Smooth muscle cell (in vitro differentiated cells): ENCODE measurements at regions not wholly inside any gene's neighbourhood (a gene's known extent, or its start where the extent isn't known, plus 50 kb on each side); places are given as distances from the start of the nearest gene placed in this dataset.

Experiments
- DNase-seq: peaks from one replicate; lab custom pipeline; 2025; ENCODE audit not compliant: unreplicated experiment; lab: John Stamatoyannopoulos, UW
- H2AFZ ChIP-seq: fragments of 200-600 bp; sonication (generic); 2 replicates; pipeline ENCODE4 v1.6.0; 2016; ENCODE audit warnings: antibody characterized with exemption, low read depth, mild to moderate bottlenecking
- H3F3A ChIP-seq: fragments of 200-600 bp; sonication (generic); 2 replicates; pipeline ENCODE4 v1.6.0; 2017; ENCODE audit warnings: antibody characterized with exemption, low read depth
- H3K27ac ChIP-seq: fragments of 200-600 bp; sonication (generic); 2 replicates; pipeline ENCODE4 v1.5.1; 2016; ENCODE audit warnings: low read depth, mild to moderate bottlenecking
- H3K27me3 ChIP-seq: fragments of 200-600 bp; sonication (generic); 2 replicates; pipeline ENCODE4 v1.6.1; 2016; ENCODE audit warnings: low read depth, mild to moderate bottlenecking
- H3K36me3 ChIP-seq: fragments of 200-600 bp; sonication (generic); 2 replicates; pipeline ENCODE4 v1.5.1; 2016; ENCODE audit warnings: low read depth
- H3K4me1 ChIP-seq: fragments of 200-600 bp; sonication (generic); 2 replicates; pipeline ENCODE4 v1.5.1; 2016; ENCODE audit warnings: low read depth
- H3K4me2 ChIP-seq: fragments of 200-600 bp; sonication (generic); 2 replicates; pipeline ENCODE4 v1.6.0; 2016; ENCODE audit warnings: mild to moderate bottlenecking
- H3K4me3 ChIP-seq: fragments of 200-600 bp; sonication (generic); 2 replicates; pipeline ENCODE4 v1.5.1; 2016; ENCODE audit warnings: mild to moderate bottlenecking
- H3K79me2 ChIP-seq: fragments of 200-600 bp; sonication (generic); 2 replicates; pipeline ENCODE4 v1.6.0; 2016; ENCODE audit warnings: low read depth, mild to moderate bottlenecking
- H3K9ac ChIP-seq: fragments of 200-600 bp; sonication (generic); 2 replicates; pipeline ENCODE4 v1.6.0; 2016; ENCODE audit warnings: low read depth
- H3K9me3 ChIP-seq: fragments of 200-600 bp; sonication (generic); replicated peaks from 2 replicates; pipeline ENCODE4 v1.5.1; 2016; ENCODE audit warnings: low read depth
- H4K20me1 ChIP-seq: fragments of 200-600 bp; sonication (generic); 2 replicates; pipeline ENCODE4 v1.6.0; 2016; ENCODE audit warnings: low read depth
- WGBS: methylation state at CpG from one replicate; pipeline ENCODE4 v1.1.7; 2016; ENCODE audit warnings: low lambda C conversion rate; 5-methylcytosine and 5-hydroxymethylcytosine counted together
- TF ChIP-seq, protein P1 (sequence below): fragments of 200-600 bp; sonication (generic); IDR thresholded peaks from 2 replicates; pipeline ENCODE4 v1.5.1; 2017; ENCODE audit warnings: borderline replicate concordance, mild to moderate bottlenecking, antibody characterized with exemption; ENCODE audit not compliant: insufficient read depth, poor library complexity, severe bottlenecking

DNA sequence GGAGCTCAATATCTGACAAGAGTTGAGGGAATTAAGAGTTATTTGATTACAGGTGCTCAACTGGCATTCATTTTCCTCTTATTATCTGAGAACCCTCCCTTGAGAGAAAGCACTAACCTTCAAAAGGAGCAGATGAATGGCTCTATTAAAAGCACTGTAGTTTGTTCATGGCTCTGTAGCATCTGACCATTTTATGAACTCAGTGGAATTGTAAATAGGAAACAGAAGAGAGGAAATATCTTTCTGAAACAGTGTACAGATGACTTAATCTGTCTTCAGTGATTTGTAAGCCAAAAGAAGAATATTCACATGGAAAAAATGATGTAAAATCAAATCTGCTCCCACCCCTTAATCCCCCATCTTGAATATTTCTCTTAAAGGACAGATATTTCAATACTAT lies 810.4 kb upstream of the GRAMD2B start:
- H3F3A ChIP-seq: no peaks in the 10 kb centered on the region
- H3K9me3 ChIP-seq: no peaks in the 10 kb centered on the region
- H3K4me3 ChIP-seq: no peak overlapping the region
- DNase-seq: no peak
- no peak overlapping the region for H2AFZ ChIP-seq
- H3K36me3 ChIP-seq: no peaks in the 10 kb centered on the region
- no peaks in the 10 kb centered on the region for H3K27me3 ChIP-seq
- no peaks in the 10 kb centered on the region for H3K79me2 ChIP-seq
- no peaks in the 10 kb centered on the region for H4K20me1 ChIP-seq
- no peak overlapping the region for H3K27ac ChIP-seq
- H3K4me2 ChIP-seq: no peak overlapping the region
- TF ChIP-seq, protein P1, sequence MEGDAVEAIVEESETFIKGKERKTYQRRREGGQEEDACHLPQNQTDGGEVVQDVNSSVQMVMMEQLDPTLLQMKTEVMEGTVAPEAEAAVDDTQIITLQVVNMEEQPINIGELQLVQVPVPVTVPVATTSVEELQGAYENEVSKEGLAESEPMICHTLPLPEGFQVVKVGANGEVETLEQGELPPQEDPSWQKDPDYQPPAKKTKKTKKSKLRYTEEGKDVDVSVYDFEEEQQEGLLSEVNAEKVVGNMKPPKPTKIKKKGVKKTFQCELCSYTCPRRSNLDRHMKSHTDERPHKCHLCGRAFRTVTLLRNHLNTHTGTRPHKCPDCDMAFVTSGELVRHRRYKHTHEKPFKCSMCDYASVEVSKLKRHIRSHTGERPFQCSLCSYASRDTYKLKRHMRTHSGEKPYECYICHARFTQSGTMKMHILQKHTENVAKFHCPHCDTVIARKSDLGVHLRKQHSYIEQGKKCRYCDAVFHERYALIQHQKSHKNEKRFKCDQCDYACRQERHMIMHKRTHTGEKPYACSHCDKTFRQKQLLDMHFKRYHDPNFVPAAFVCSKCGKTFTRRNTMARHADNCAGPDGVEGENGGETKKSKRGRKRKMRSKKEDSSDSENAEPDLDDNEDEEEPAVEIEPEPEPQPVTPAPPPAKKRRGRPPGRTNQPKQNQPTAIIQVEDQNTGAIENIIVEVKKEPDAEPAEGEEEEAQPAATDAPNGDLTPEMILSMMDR: no peak
- H3K4me1 ChIP-seq: no peaks in the 10 kb centered on the region
- no peak overlapping the region for H3K9ac ChIP-seq

DNA sequence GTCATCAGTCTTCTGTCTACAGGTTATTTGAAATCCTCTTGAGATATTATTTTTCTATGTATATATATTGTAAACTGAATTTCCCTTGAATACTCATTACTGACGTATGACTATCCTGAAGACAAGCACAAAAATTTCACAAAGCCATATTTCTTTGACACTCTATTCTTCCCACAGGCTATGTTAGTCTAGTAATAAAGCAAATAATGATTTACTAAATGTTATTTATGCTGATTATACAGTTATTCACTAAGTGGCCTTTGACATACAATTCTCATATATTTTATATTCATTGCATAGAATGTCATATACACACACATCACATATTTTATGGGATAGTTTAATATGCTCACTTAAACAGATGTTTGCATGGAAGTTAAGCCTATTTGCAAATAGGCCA lies 793.0 kb upstream of the GRAMD2B start:
- Histone ChIP-seq H3F3A (no peaks in the 10 kb centered on the region), H3K27ac (no peak overlapping the region), H3K4me3 (no peak overlapping the region), H3K4me1 (no peaks in the 10 kb centered on the region), H3K79me2 (no peaks in the 10 kb centered on the region), H3K4me2 (no peak overlapping the region), H3K27me3 (no peaks in the 10 kb centered on the region), H3K9ac (no peak overlapping the region), H3K36me3 (no peaks in the 10 kb centered on the region), H4K20me1 (no peaks in the 10 kb centered on the region), H2AFZ (no peak overlapping the region), H3K9me3 (no peaks in the 10 kb centered on the region)
- WGBS: 94% methylated on average over 1 of the region's 1 CpG
- no peak for DNase-seq
- TF ChIP-seq, protein P1: no peak

DNA sequence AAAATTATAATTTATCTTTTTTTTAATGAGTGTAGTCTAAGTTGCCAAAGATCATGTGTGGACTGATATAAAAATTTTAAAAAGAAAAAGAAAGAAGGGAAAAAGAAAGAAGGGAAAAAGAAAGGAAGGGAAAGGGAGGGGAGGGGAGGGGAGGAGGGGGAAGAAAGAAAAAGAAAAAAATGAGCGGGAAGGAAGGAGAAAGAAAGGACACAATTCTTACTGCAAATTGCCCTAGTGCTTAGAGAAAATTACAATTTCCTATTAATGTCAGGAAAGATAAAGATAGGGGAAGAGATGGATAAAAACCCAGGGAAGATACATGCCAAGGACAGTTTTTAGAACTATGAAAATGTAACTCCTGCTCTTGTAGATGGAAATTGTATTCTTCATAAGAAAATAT lies 789.7 kb upstream of the GRAMD2B start:
- H3K4me3 ChIP-seq: no peak overlapping the region
- H3K4me1 ChIP-seq: peaks cover 3% of the 10 kb centered on the region
- no peak overlapping the region for H3K9ac ChIP-seq
- DNase-seq: no peak
- H3K4me2 ChIP-seq: no peak overlapping the region
- no peak overlapping the region for H2AFZ ChIP-seq
- H3K27ac ChIP-seq: no peak overlapping the region
- H3K27me3 ChIP-seq: no peaks in the 10 kb centered on the region
- 73% methylated on average over 1 of the region's 1 CpG for WGBS
- H3K79me2 ChIP-seq: no peaks in the 10 kb centered on the region
- TF ChIP-seq, protein P1: no peak
- no peaks in the 10 kb centered on the region for H3F3A ChIP-seq
- H4K20me1 ChIP-seq: no peaks in the 10 kb centered on the region
- H3K9me3 ChIP-seq: no peaks in the 10 kb centered on the region
- H3K36me3 ChIP-seq: no peaks in the 10 kb centered on the region

DNA sequence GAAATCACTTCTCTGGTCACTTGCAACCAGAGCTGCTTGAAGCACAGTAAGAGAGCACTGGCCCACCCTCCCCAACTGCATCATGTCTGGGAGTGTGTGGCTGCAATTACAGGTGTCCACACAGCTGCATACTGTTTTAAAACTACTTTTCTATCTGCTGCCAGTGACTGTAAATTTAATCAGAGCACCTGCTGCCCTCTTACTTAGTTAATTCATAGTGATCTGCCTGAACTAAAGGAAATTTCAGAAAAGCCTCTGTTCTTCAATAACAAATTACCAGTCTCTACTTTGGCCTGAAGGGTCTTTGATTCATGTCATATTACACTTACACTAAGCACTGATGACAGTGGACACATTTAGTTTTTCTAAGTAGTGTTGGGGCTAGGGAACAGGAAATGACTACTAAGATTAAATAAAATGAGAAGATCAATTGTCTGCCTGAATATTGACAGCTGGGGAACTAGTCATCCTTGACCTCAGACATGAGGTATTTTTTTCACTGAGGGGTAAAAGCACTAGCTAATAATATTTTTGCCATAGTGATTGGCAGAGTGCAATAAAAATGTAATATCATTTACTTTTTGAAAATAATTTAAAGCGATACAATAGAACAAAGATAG lies 788.9 kb upstream of the GRAMD2B start:
- H3F3A ChIP-seq: no peaks in the 10 kb centered on the region
- no peaks in the 10 kb centered on the region for H3K27me3 ChIP-seq
- H3K27ac ChIP-seq: no peak overlapping the region
- no peaks in the 10 kb centered on the region for H3K9me3 ChIP-seq
- 100% methylated on average over 1 of the region's 1 CpG for WGBS
- no peak overlapping the region for H2AFZ ChIP-seq
- TF ChIP-seq, protein P1: no peak
- no peak for DNase-seq
- no peak overlapping the region for H3K4me3 ChIP-seq
- H3K9ac ChIP-seq: no peak overlapping the region
- H4K20me1 ChIP-seq: no peaks in the 10 kb centered on the region
- no peaks in the 10 kb centered on the region for H3K79me2 ChIP-seq
- H3K4me2 ChIP-seq: no peak overlapping the region
- peaks cover 6% of the 10 kb centered on the region for H3K4me1 ChIP-seq
- no peaks in the 10 kb centered on the region for H3K36me3 ChIP-seq
